HG02623 (cell line): ENCODE measurements at regions not wholly inside any gene's neighbourhood (a gene's known extent, or its start where the extent isn't known, plus 50 kb on each side); places are given as distances from the start of the nearest gene placed in this dataset.

Experiments
- ATAC-seq: cut with Tn5 transposase; IDR thresholded peaks from one replicate; pipeline ENCODE4 v1.9.1; 2021; ENCODE audit warnings: moderate library complexity; ENCODE audit not compliant: unreplicated experiment

- ATAC-seq: no peak
Observed at GRCh38 chr7:156141941-156142340, 329.7 kb upstream of the SHH start.

GRCh38 chr7:156140896-156141295, 328.6 kb upstream of the SHH start:
- ATAC-seq: no peak

- no peak for ATAC-seq
Observed at GRCh38 chr7:156140447-156140846, 328.2 kb upstream of the SHH start.

GRCh38 chr7:156139633-156140032, 327.4 kb upstream of the SHH start:
- no peak for ATAC-seq

- no peak for ATAC-seq
Observed at GRCh38 chr7:156139112-156139511, 326.8 kb upstream of the SHH start.

GRCh38 chr7:156131881-156132280, 319.6 kb upstream of the SHH start:
- ATAC-seq: no peak

GRCh38 chr7:156129522-156129921, 317.3 kb upstream of the SHH start:
- no peak for ATAC-seq

- ATAC-seq: no peak
Observed at GRCh38 chr7:156128496-156128895, 316.2 kb upstream of the SHH start.

GRCh38 chr7:156127166-156128134, 315.2 kb upstream of the SHH start:
- no peak for ATAC-seq

- no peak for ATAC-seq
Observed at GRCh38 chr7:156125841-156126730, 313.8 kb upstream of the SHH start.

GRCh38 chr7:156124356-156124755, 312.1 kb upstream of the SHH start:
- ATAC-seq: no peak

GRCh38 chr7:156123362-156123761, 311.1 kb upstream of the SHH start:
- no peak for ATAC-seq

GRCh38 chr7:156122752-156123354, 310.6 kb upstream of the SHH start:
- no peak for ATAC-seq

- no peak for ATAC-seq
Observed at GRCh38 chr7:156121956-156122355, 309.7 kb upstream of the SHH start.

- no peak for ATAC-seq
Observed at GRCh38 chr7:156121434-156121833, 309.2 kb upstream of the SHH start.

- no peak for ATAC-seq
Observed at GRCh38 chr7:156120552-156120951, 308.3 kb upstream of the SHH start.

- no peak for ATAC-seq
Observed at GRCh38 chr7:156119771-156120170, 307.5 kb upstream of the SHH start.

- ATAC-seq: no peak
Observed at GRCh38 chr7:156118248-156118645, 306.0 kb upstream of the SHH start.

GRCh38 chr7:156117542-156118247, 305.4 kb upstream of the SHH start:
- no peak for ATAC-seq

- no peak for ATAC-seq
Observed at GRCh38 chr7:156116514-156117215, 304.4 kb upstream of the SHH start.
